WERI-Rb-1 (cell line): ENCODE measurements at regions not wholly inside any gene's neighbourhood (a gene's known extent, or its start where the extent isn't known, plus 50 kb on each side); places are given as distances from the start of the nearest gene placed in this dataset.

Experiments
- DNase-seq: peaks from one replicate; pipeline ENCODE4 v3.0.0-alpha.2; 2020
- H3K27ac ChIP-seq: fragments of 250-450 bp; sonication (Bioruptor Pico); 2 replicates; pipeline ENCODE4 v1.5.1; 2020; ENCODE audit warnings: mild to moderate bottlenecking, moderate library complexity
- H3K27me3 ChIP-seq: fragments of 250-450 bp; sonication (Bioruptor Pico); 2 replicates; pipeline ENCODE4 v1.5.1; 2021; ENCODE audit warnings: mild to moderate bottlenecking, low read depth, moderate library complexity; ENCODE audit not compliant: insufficient read depth, severe bottlenecking
- H3K36me3 ChIP-seq: fragments of 250-450 bp; sonication (Bioruptor Pico); 2 replicates; pipeline ENCODE4 v1.5.1; 2020; ENCODE audit warnings: mild to moderate bottlenecking, moderate library complexity
- H3K4me3 ChIP-seq: 2 replicates; pipeline ENCODE4 v1.5.1; 2011; ENCODE audit warnings: low read depth, mild to moderate bottlenecking, control low read depth, low read length
- H3K9me3 ChIP-seq: fragments of 250-450 bp; sonication (Bioruptor Pico); 2 replicates; pipeline ENCODE4 v1.5.1; 2021; ENCODE audit warnings: mild to moderate bottlenecking, moderate library complexity; ENCODE audit not compliant: severe bottlenecking
- CTCF ChIP-seq: IDR thresholded peaks from 2 replicates; pipeline ENCODE4 v1.5.1; 2011; ENCODE audit warnings: low read depth, mild to moderate bottlenecking, control low read depth, inconsistent platforms, low read length

GRCh38 chr10:78981970-78982281 lies 86.8 kb upstream of the ZMIZ1 start:
- TF ChIP-seq CTCF: no peak
- Histone ChIP-seq H3K27me3 (no peaks in the 10 kb centered on the region), H3K9me3 (no peaks in the 10 kb centered on the region), H3K27ac (no peak overlapping the region), H3K4me3 (no peak overlapping the region), H3K36me3 (no peaks in the 10 kb centered on the region)
- no peak for DNase-seq

DNA sequence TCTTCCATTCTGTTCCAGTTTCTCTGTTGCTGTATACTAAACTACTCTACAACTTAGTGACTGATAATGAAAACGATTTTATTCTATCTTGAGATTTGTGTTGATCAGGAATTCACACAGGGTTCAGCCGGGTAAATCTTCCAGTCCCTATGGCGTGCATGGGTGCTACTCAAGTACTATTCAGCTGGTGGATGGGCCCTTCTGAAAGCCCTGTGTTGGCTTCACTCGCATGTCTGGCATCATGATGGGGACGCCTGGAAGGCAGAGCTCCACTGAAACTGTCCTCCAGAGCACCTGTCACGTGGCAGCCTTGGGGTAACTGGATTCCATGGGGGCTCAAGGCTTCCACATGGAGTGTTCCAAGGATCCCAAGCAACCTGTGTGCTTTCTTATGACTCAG lies 86.0 kb upstream of the ZMIZ1 start:
- Histone ChIP-seq H3K27me3 (no peaks in the 10 kb centered on the region), H3K36me3 (no peaks in the 10 kb centered on the region), H3K27ac (no peak overlapping the region), H3K9me3 (no peaks in the 10 kb centered on the region), H3K4me3 (no peak overlapping the region)
- TF ChIP-seq CTCF: no peak
- no peak for DNase-seq

DNA sequence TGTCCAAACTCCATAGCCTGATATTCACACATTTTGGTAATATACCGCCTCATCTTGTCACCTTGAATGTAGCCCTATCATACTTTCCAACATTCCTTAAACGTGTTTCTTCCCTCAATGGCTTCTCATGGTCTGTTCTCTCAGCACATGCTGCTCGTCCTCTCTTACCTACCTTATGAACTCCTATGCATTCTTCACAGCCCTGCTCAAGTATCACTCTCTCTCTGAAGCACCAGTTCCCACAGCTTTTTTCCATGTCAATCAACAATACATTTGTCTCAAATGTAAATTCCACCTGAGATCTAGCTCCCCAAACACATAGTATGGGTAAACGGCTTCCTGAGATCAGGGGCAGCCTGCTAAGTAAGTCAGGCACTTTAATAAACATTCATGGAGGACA lies 85.2 kb upstream of the ZMIZ1 start:
- DNase-seq: no peak
- no peak overlapping the region for H3K4me3 ChIP-seq
- H3K36me3 ChIP-seq: no peaks in the 10 kb centered on the region
- TF ChIP-seq CTCF: no peak
- no peak overlapping the region for H3K27ac ChIP-seq
- H3K27me3 ChIP-seq: no peaks in the 10 kb centered on the region
- H3K9me3 ChIP-seq: no peaks in the 10 kb centered on the region

DNA sequence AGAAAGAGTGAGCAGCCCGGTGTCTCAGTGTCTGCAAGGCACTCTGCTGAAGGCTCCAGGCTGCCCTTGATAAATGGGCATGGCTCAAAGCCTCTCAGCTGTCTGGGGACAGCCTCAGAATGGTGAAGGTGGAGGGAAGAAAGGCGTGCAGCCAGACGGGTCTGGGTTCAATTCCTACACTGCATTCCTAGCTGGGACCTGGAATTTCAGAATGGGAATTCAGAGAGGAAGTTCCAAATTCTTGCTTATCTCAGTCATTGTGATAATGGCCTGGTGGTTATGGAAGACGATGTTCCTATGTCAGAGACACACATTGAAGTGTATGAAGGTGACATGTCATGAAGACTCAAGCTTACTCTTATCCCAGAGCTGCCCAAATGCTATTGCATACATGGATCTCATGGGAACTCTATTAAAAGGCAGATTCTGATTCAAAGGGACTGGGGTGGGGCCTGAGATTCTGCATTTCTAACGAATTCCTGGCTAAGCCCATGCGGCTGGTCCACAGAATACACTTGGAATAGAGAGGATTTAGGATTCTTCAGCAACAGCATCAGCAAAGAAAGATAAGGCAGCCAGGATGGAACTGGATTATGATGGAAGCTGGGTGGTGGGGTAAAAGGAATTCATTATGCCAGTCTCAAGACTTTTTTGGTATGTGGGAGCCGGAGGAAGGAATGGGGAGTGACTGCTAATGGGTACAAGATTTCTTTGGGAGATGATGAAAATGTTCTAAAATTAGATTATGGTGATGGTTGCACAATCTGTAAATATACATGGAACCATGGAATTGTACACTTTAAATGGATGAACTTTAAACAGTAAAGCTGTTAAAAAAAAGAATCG lies 82.6 kb upstream of the ZMIZ1 start:
- no peak overlapping the region for H3K4me3 ChIP-seq
- no peaks in the 10 kb centered on the region for H3K9me3 ChIP-seq
- H3K36me3 ChIP-seq: no peaks in the 10 kb centered on the region
- DNase-seq: no peak
- H3K27ac ChIP-seq: no peak overlapping the region
- TF ChIP-seq CTCF: no peak
- no peaks in the 10 kb centered on the region for H3K27me3 ChIP-seq

DNA sequence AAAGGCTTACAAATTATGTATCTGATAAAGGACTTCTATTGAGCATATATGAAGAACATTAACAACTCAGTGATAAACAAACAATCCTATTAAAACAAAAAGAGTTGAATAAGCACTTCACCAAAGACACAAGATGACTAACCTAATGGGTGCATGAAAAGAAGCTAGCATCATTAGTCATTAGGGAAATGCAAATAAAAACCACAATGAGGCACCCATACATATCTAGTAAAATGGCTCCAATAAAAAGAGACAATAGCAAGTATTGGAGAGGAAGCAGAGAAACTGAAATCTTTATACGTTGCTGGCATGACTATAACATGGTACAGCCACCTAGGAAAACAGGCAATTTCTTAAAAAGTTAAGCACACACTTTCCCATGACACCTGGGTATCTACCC lies 77.6 kb upstream of the ZMIZ1 start:
- Histone ChIP-seq H3K27me3 (no peaks in the 10 kb centered on the region), H3K4me3 (no peak overlapping the region), H3K9me3 (no peaks in the 10 kb centered on the region), H3K36me3 (no peaks in the 10 kb centered on the region), H3K27ac (no peak overlapping the region)
- DNase-seq: no peak
- TF ChIP-seq CTCF: no peak

GRCh38 chr10:78992333-78992732 lies 76.4 kb upstream of the ZMIZ1 start:
- no peak for TF ChIP-seq CTCF
- no peak for DNase-seq

More at GRCh38 chr10:78992333-78992732, 76.4 kb upstream of the ZMIZ1 start:
- Histone ChIP-seq H3K36me3 (no peaks in the 10 kb centered on the region), H3K9me3 (no peaks in the 10 kb centered on the region), H3K27me3 (no peaks in the 10 kb centered on the region), H3K27ac (no peak overlapping the region), H3K4me3 (no peak overlapping the region)
